Panc1 (cell line): ENCODE measurements at regions not wholly inside any gene's neighbourhood (a gene's known extent, or its start where the extent isn't known, plus 50 kb on each side); places are given as distances from the start of the nearest gene placed in this dataset.

Experiments
- ATAC-seq: fragments of 200-7000 bp; cut with Tn5 transposase; 2 replicates; pipeline ENCODE4 v1.9.1; 2020; ENCODE audit warnings: mild to moderate bottlenecking, moderate library complexity
- BruUV-seq: library from RNA; stranded (reverse); fragments of 400-500 nt; replicated peaks from 2 replicates; lab custom pipeline; 2021; lab: Mats Ljungman, UMichigan
- CTCF ChIA-PET: fragments of 300-600 bp; sonication (Branson Sonifier 250); formaldehyde crosslinking; loops from one replicate; lab custom pipeline; 2022; ENCODE audit warnings: antibody characterized with exemption; lab: Charles Lee
- POLR2A ChIA-PET: fragments of 300-600 bp; sonication (Branson Sonifier 250); formaldehyde crosslinking; loops from one replicate; lab custom pipeline; 2022; ENCODE audit warnings: antibody characterized with exemption; lab: Charles Lee
- DNase-seq: peaks from one replicate; pipeline ENCODE4 v3.0.0-alpha.2; 2010; ENCODE audit warnings: low read depth, low spot score
- H3K27ac ChIP-seq: 2 replicates; pipeline ENCODE4 v1.5.1; 2011; ENCODE audit warnings: mild to moderate bottlenecking, low read length, inconsistent platforms
- H3K27me3 ChIP-seq: fragments of 200-500 bp; sonication (Bioruptor generic); 2 replicates; pipeline ENCODE4 v1.6.0; 2014; ENCODE audit warnings: low read length, inconsistent platforms; ENCODE audit not compliant: control insufficient read depth, insufficient read depth
- H3K36me3 ChIP-seq: fragments of 200-500 bp; sonication (Bioruptor generic); 2 replicates; pipeline ENCODE4 v1.5.1; 2014; ENCODE audit warnings: inconsistent platforms, mild to moderate bottlenecking, low read length, moderate library complexity; ENCODE audit not compliant: control insufficient read depth, insufficient read depth
- H3K4me1 ChIP-seq: 2 replicates; pipeline ENCODE4 v1.5.1; 2011; ENCODE audit warnings: inconsistent platforms, mild to moderate bottlenecking, low read length, moderate library complexity; ENCODE audit not compliant: control insufficient read depth, insufficient read depth
- H3K4me3 ChIP-seq, 2 experiments: 2 replicates each; pipeline ENCODE4 v1.5.1; 2011 to 2012; ENCODE audit warnings: low read depth in 2 of 2, low read length in 2 of 2, mild to moderate bottlenecking in 2 of 2, inconsistent platforms in 1 of 2, moderate library complexity in 1 of 2
- H3K9me3 ChIP-seq: fragments of 200-500 bp; sonication (Bioruptor generic); 2 replicates; pipeline ENCODE4 v1.5.1; 2014; ENCODE audit warnings: low read depth, mild to moderate bottlenecking, inconsistent platforms, low read length, moderate library complexity; ENCODE audit not compliant: control insufficient read depth, insufficient read depth
- CTCF ChIP-seq: fragments of 450-650 bp; IDR thresholded peaks from 2 replicates; pipeline ENCODE4 v1.5.1; 2017; ENCODE audit warnings: mild to moderate bottlenecking
- POLR2AphosphoS5 ChIP-seq: IDR thresholded peaks from 2 replicates; pipeline ENCODE4 v1.6.1; 2012; ENCODE audit warnings: mild to moderate bottlenecking, low read depth, low read length, moderate library complexity
- SIN3A ChIP-seq: IDR thresholded peaks from 2 replicates; pipeline ENCODE4 v1.6.1; 2012; ENCODE audit warnings: low read depth, mild to moderate bottlenecking, low read length, moderate library complexity, borderline replicate concordance; ENCODE audit not compliant: insufficient read depth
- TCF7L2 ChIP-seq: IDR thresholded peaks from 2 replicates; pipeline ENCODE4 v1.6.1; 2011; ENCODE audit warnings: mild to moderate bottlenecking, low read depth, low read length, inconsistent platforms
- in situ Hi-C: cut with HindIII; loops from 2 replicates; pipeline ENCODE4 v1.10.0; 2016; ENCODE audit warnings: low sequenced_read_pairs, low pct_unique_long_range_greater_than_20kb
- intact Hi-C: fragments of 100-400 bp; cut with micrococcal nuclease; formaldehyde crosslinking; loops from one replicate; pipeline ENCODE4 v1.10.0; 2022; ENCODE audit not compliant: unreplicated experiment
- TF ChIP-seq, protein P1 (sequence below), 2 experiments: IDR thresholded peaks; 2 replicates each; pipeline ENCODE4 v1.6.1; 2011 to 2012; ENCODE audit warnings: low read depth in 2 of 2, control low read depth in 1 of 2, low read length in 1 of 2, mild to moderate bottlenecking in 1 of 2, moderate library complexity in 1 of 2; ENCODE audit not compliant: insufficient read depth in 1 of 2

GRCh38 chr1:98575955-98576354 is 85.6 kb upstream of the SNX7 start:
- TF ChIP-seq, protein P1, sequence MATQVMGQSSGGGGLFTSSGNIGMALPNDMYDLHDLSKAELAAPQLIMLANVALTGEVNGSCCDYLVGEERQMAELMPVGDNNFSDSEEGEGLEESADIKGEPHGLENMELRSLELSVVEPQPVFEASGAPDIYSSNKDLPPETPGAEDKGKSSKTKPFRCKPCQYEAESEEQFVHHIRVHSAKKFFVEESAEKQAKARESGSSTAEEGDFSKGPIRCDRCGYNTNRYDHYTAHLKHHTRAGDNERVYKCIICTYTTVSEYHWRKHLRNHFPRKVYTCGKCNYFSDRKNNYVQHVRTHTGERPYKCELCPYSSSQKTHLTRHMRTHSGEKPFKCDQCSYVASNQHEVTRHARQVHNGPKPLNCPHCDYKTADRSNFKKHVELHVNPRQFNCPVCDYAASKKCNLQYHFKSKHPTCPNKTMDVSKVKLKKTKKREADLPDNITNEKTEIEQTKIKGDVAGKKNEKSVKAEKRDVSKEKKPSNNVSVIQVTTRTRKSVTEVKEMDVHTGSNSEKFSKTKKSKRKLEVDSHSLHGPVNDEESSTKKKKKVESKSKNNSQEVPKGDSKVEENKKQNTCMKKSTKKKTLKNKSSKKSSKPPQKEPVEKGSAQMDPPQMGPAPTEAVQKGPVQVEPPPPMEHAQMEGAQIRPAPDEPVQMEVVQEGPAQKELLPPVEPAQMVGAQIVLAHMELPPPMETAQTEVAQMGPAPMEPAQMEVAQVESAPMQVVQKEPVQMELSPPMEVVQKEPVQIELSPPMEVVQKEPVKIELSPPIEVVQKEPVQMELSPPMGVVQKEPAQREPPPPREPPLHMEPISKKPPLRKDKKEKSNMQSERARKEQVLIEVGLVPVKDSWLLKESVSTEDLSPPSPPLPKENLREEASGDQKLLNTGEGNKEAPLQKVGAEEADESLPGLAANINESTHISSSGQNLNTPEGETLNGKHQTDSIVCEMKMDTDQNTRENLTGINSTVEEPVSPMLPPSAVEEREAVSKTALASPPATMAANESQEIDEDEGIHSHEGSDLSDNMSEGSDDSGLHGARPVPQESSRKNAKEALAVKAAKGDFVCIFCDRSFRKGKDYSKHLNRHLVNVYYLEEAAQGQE (IDR thresholded peaks at IDR 0.05; ENCODE audit: insufficient read depth in 1 of 2, low read depth in 2 of 2, low read length in 1 of 2) = no peak
- no peak for TF ChIP-seq CTCF
- intact Hi-C loops (no loop called here), in situ Hi-C loops (no loop called here)
- POLR2A ChIA-PET = no interaction called here
- no TSS peak for BruUV-seq
- Histone ChIP-seq H3K4me3 (no peak overlapping the region), H3K27me3 (no peaks in the 10 kb centered on the region), H3K4me1 (no peaks in the 10 kb centered on the region), H3K9me3 (no peaks in the 10 kb centered on the region), H3K36me3 (no peaks in the 10 kb centered on the region), H3K27ac (no peak overlapping the region)
- ATAC-seq (no peak), DNase-seq (no peak)
- CTCF ChIA-PET = no interaction called here

- ChIA-PET POLR2A (no interaction called here), CTCF (no interaction called here)
- Histone ChIP-seq H3K27ac (no peak overlapping the region), H3K36me3 (no peaks in the 10 kb centered on the region), H3K9me3 (no peaks in the 10 kb centered on the region), H3K27me3 (no peaks in the 10 kb centered on the region), H3K4me3 (no peak overlapping the region), H3K4me1 (no peaks in the 10 kb centered on the region)
- in situ Hi-C loops (no loop called here), intact Hi-C loops (no loop called here)
- TF ChIP-seq, protein P1 (IDR thresholded peaks at IDR 0.05; ENCODE audit: insufficient read depth in 1 of 2, low read depth in 2 of 2, low read length in 1 of 2) = no peak
- no peak for TF ChIP-seq TCF7L2
- TF ChIP-seq POLR2AphosphoS5 = no peak
- no peak for TF ChIP-seq CTCF
- no peak for TF ChIP-seq SIN3A
- DNase-seq (no peak), ATAC-seq (no peak)
- no TSS peak for BruUV-seq
These were observed 95.6 kb upstream of the SNX7 start for GRCh38 chr1:98565951-98566350.
